ENCODE measurements at regions not wholly inside any gene's neighbourhood (a gene's known extent, or its start where the extent isn't known, plus 50 kb on each side); places are given as distances from the start of the nearest gene placed in this dataset.

DNA sequence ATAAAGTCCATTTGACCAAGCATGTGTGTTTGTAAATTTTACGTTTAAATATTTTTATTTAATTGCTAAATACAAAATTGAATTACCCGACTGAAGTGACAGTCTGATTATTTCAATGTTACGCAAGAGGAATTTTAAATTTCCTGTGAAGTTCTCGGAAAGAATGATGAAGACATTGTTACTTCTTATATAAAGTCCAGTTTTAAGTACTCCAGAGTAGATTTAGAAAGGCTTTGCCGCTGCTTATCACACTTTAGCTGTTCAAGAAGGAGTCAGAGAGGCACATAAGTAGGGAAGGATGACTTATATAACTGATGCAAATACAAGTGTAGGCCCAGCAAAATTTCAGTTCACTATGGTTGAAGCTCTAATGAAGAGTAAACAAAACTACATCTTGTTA, 265.1 kb upstream of the CITED2 start:
- TF ChIP-seq, protein P1, sequence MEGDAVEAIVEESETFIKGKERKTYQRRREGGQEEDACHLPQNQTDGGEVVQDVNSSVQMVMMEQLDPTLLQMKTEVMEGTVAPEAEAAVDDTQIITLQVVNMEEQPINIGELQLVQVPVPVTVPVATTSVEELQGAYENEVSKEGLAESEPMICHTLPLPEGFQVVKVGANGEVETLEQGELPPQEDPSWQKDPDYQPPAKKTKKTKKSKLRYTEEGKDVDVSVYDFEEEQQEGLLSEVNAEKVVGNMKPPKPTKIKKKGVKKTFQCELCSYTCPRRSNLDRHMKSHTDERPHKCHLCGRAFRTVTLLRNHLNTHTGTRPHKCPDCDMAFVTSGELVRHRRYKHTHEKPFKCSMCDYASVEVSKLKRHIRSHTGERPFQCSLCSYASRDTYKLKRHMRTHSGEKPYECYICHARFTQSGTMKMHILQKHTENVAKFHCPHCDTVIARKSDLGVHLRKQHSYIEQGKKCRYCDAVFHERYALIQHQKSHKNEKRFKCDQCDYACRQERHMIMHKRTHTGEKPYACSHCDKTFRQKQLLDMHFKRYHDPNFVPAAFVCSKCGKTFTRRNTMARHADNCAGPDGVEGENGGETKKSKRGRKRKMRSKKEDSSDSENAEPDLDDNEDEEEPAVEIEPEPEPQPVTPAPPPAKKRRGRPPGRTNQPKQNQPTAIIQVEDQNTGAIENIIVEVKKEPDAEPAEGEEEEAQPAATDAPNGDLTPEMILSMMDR (IDR thresholded peaks at IDR 0.05; ENCODE audit: low read depth, low read length), result no peak
- no peak for TF ChIP-seq POLR2A (IDR thresholded peaks at IDR 0.05; ENCODE audit: extremely low read depth, insufficient read length)
- TF ChIP-seq MYC (IDR thresholded peaks at IDR 0.05; ENCODE audit: low read depth, low read length), result no peak
- TF ChIP-seq, protein P2, sequence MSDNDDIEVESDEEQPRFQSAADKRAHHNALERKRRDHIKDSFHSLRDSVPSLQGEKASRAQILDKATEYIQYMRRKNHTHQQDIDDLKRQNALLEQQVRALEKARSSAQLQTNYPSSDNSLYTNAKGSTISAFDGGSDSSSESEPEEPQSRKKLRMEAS (IDR thresholded peaks at IDR 0.05; ENCODE audit: low read depth, low read length), result no peak
